Loucy (cell line): ENCODE measurements at regions not wholly inside any gene's neighbourhood (a gene's known extent, or its start where the extent isn't known, plus 50 kb on each side); places are given as distances from the start of the nearest gene placed in this dataset.

Experiments
- H2AFZ ChIP-seq: fragments of 200-600 bp; sonication (generic); 2 replicates; pipeline ENCODE4 v1.6.0; 2016; ENCODE audit warnings: antibody characterized with exemption, mild to moderate bottlenecking, low read length, moderate library complexity
- H3F3A ChIP-seq: fragments of 200-600 bp; 2 replicates; pipeline ENCODE4 v1.6.0; 2016; ENCODE audit warnings: antibody characterized with exemption, low read depth, mild to moderate bottlenecking
- H3K27me3 ChIP-seq: fragments of 200-600 bp; sonication (generic); 2 replicates; pipeline ENCODE4 v1.6.1; 2014; ENCODE audit warnings: low read length, mild to moderate bottlenecking; ENCODE audit not compliant: insufficient read depth, poor library complexity, severe bottlenecking
- H3K36me3 ChIP-seq: fragments of 200-600 bp; sonication (generic); 2 replicates; pipeline ENCODE4 v1.6.1; 2016; ENCODE audit warnings: low read length; ENCODE audit not compliant: insufficient read depth
- H3K4me1 ChIP-seq: fragments of 200-600 bp; sonication (generic); 2 replicates; pipeline ENCODE4 v1.5.1; 2014; ENCODE audit warnings: low read length, mild to moderate bottlenecking; ENCODE audit not compliant: insufficient read depth, poor library complexity, severe bottlenecking
- H3K4me2 ChIP-seq: fragments of 200-600 bp; sonication (generic); 2 replicates; pipeline ENCODE4 v1.6.0; 2014; ENCODE audit warnings: antibody characterized with exemption, low read length, low read depth, mild to moderate bottlenecking; ENCODE audit not compliant: poor library complexity, severe bottlenecking
- H3K4me3 ChIP-seq: fragments of 200-600 bp; sonication (generic); 2 replicates; pipeline ENCODE4 v1.5.1; 2014; ENCODE audit warnings: low read length, mild to moderate bottlenecking, mixed read lengths; ENCODE audit not compliant: poor library complexity, severe bottlenecking
- H3K79me2 ChIP-seq: fragments of 200-600 bp; sonication (generic); 2 replicates; pipeline ENCODE4 v1.6.1; 2014; ENCODE audit warnings: low read length; ENCODE audit not compliant: insufficient read depth
- H3K9ac ChIP-seq: fragments of 200-600 bp; sonication (generic); 2 replicates; pipeline ENCODE4 v1.6.0; 2014; ENCODE audit warnings: mild to moderate bottlenecking, low read depth, low read length, moderate library complexity; ENCODE audit not compliant: poor library complexity, severe bottlenecking
- H3K9me2 ChIP-seq: fragments of 200-600 bp; sonication (generic); replicated peaks from 2 replicates; pipeline ENCODE4 v1.6.1; 2016; ENCODE audit warnings: low read depth, low read length, mixed read lengths
- H3K9me3 ChIP-seq: fragments of 200-600 bp; sonication (generic); 2 replicates; pipeline ENCODE4 v1.6.1; 2014; ENCODE audit warnings: mild to moderate bottlenecking, antibody characterized with exemption, low read length, low read depth; ENCODE audit not compliant: insufficient read depth
- H4K20me1 ChIP-seq: fragments of 200-600 bp; sonication (generic); 2 replicates; pipeline ENCODE4 v1.6.0; 2014; ENCODE audit warnings: antibody characterized with exemption, low read length, mild to moderate bottlenecking; ENCODE audit not compliant: insufficient read depth, poor library complexity, severe bottlenecking
- CTCF ChIP-seq: fragments of 200-600 bp; sonication (generic); conservative IDR thresholded peaks from 2 replicates; pipeline ENCODE4 v1.5.1; 2014; ENCODE audit warnings: mild to moderate bottlenecking, antibody characterized with exemption, low read length
- EZH2phosphoT487 ChIP-seq: fragments of 200-600 bp; IDR thresholded peaks from 2 replicates; pipeline ENCODE4 v1.6.1; 2018; ENCODE audit warnings: antibody characterized with exemption, mild to moderate bottlenecking, moderate library complexity, borderline replicate concordance

GRCh38 chrX:2596555-2597255 is 94.4 kb upstream of the CD99 start:
- Histone ChIP-seq H3F3A (no peaks in the 10 kb centered on the region), H3K27me3 (no peaks in the 10 kb centered on the region), H3K4me2 (no peak overlapping the region), H3K36me3 (no peaks in the 10 kb centered on the region), H3K9ac (no peak overlapping the region), H3K79me2 (no peaks in the 10 kb centered on the region), H3K9me3 (no peaks in the 10 kb centered on the region), H3K4me1 (no peaks in the 10 kb centered on the region), H4K20me1 (no peaks in the 10 kb centered on the region), H3K9me2 (no peaks in the 10 kb centered on the region), H3K4me3 (no peak overlapping the region), H2AFZ (no peak overlapping the region)
- no peak for TF ChIP-seq CTCF
- no peak for TF ChIP-seq EZH2phosphoT487

GRCh38 chrX:2596045-2596444 is 95.0 kb upstream of the CD99 start:
- no peaks in the 10 kb centered on the region for H3K36me3 ChIP-seq
- H4K20me1 ChIP-seq: no peaks in the 10 kb centered on the region

DNA sequence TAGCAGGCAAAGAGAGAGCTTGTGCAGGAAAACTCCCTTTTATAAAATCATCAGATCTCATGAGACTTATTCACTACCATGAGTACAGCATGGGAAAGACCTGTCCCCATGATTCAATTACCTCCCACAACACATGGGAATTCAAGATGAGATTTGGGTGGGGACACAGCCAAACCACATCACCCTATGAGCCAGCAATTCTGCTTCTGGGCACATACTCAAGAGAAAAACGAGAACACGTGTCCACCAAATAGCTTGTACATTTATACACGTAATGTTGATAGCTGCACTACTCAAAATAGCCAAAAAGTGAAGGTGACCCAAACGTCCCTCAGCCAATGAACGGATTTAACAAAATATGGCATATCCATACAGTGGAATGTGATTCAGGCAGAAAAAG is 94.5 kb upstream of the DHRSX start:
- Histone ChIP-seq H3K4me1 (no peaks in the 10 kb centered on the region), H3K4me2 (no peak overlapping the region), H3F3A (no peaks in the 10 kb centered on the region), H3K27me3 (no peaks in the 10 kb centered on the region), H2AFZ (no peak overlapping the region), H3K9me3 (no peaks in the 10 kb centered on the region), H4K20me1 (no peaks in the 10 kb centered on the region), H3K79me2 (no peaks in the 10 kb centered on the region), H3K9ac (no peak overlapping the region), H3K4me3 (no peak overlapping the region), H3K9me2 (no peaks in the 10 kb centered on the region), H3K36me3 (no peaks in the 10 kb centered on the region)
- TF ChIP-seq CTCF (no peak), EZH2phosphoT487 (no peak)

More at GRCh38 chrX:2596045-2596444, 95.0 kb upstream of the CD99 start:
- Histone ChIP-seq H3K4me2 (no peak overlapping the region), H3K9ac (no peak overlapping the region), H3K79me2 (no peaks in the 10 kb centered on the region), H3K9me2 (no peaks in the 10 kb centered on the region), H3K4me3 (no peak overlapping the region), H3K27me3 (no peaks in the 10 kb centered on the region), H3F3A (no peaks in the 10 kb centered on the region), H3K9me3 (no peaks in the 10 kb centered on the region), H2AFZ (no peak overlapping the region), H3K4me1 (no peaks in the 10 kb centered on the region)
- no peak for TF ChIP-seq CTCF
- TF ChIP-seq EZH2phosphoT487: no peak
